ENCODE measurements at regions not wholly inside any gene's neighbourhood (a gene's known extent, or its start where the extent isn't known, plus 50 kb on each side); places are given as distances from the start of the nearest gene placed in this dataset.

GRCh38 chr14:56056031-56056430 lies 62.2 kb upstream of the PELI2 start:
- Histone ChIP-seq H3K4me1 (no peaks in the 10 kb centered on the region), H3K27ac (no peak overlapping the region), H3K36me3 (no peaks in the 10 kb centered on the region), H3K27me3 (peaks cover 0 to 6% (median 0%) of the 10 kb centered on the region in 9 donors), H3K4me3 (no peak overlapping the region), H3K9me3 (no peaks in the 10 kb centered on the region)
- WGBS, 4 donors: 48 to 86% (median 71%) methylated on average over 2 of the region's 2 CpGs
- intact Hi-C loops (cut with DNase I): no loop called here
- ATAC-seq (no peak), DNase-seq (no peak)
- TF ChIP-seq, protein P1, sequence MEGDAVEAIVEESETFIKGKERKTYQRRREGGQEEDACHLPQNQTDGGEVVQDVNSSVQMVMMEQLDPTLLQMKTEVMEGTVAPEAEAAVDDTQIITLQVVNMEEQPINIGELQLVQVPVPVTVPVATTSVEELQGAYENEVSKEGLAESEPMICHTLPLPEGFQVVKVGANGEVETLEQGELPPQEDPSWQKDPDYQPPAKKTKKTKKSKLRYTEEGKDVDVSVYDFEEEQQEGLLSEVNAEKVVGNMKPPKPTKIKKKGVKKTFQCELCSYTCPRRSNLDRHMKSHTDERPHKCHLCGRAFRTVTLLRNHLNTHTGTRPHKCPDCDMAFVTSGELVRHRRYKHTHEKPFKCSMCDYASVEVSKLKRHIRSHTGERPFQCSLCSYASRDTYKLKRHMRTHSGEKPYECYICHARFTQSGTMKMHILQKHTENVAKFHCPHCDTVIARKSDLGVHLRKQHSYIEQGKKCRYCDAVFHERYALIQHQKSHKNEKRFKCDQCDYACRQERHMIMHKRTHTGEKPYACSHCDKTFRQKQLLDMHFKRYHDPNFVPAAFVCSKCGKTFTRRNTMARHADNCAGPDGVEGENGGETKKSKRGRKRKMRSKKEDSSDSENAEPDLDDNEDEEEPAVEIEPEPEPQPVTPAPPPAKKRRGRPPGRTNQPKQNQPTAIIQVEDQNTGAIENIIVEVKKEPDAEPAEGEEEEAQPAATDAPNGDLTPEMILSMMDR (IDR thresholded peaks at IDR 0.05): no peak
- no peak for TF ChIP-seq POLR2A (IDR thresholded peaks at IDR 0.05)

DNA sequence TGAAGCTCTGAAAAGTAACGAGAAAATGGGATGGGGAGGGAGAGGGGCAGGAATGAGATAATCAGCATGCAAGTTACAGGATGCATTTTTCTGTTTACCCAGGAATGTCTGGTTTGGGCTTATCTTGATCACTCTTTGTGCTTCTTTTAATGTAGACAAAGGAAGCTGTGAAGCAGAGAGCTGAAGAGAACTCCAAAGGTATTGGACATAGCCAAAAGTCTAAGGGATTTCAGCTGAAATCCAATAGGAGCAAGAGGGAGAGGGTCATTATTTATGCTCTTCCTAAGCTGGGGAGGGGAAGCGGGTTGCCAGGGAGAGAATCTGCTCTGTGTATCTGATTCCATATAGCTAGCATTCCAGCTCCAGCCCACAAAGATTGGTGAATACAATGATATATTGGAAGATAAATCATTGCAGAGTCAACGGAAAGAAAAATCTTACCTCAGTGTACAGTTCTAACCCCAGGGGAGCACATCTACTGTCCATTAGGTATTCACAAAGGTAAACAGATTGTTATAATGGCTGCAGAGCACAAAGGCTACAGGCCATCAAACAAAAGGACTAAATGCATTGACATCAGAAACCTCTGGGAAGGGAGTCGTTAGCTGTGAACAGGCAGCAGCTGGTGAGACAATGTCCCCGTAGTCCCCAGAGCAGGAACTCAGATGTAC lies 61.0 kb upstream of the PELI2 start:
- Histone ChIP-seq H3K9me3 (no peaks in the 10 kb centered on the region), H3K36me3 (no peaks in the 10 kb centered on the region), H3K4me3 (no peak overlapping the region), H3K4me1 (no peaks in the 10 kb centered on the region), H3K27ac (no peak overlapping the region), H3K27me3 (peaks cover 0 to 6% (median 0%) of the 10 kb centered on the region in 9 donors)
- intact Hi-C loops (cut with DNase I): no loop called here
- 69 to 79% (median 72%) methylated on average over 5 of the region's 5 CpGs for WGBS, 4 donors
- no peak for TF ChIP-seq POLR2A (IDR thresholded peaks at IDR 0.05)
- TF ChIP-seq, protein P1 (IDR thresholded peaks at IDR 0.05): no peak
- no peak for ATAC-seq
- no peak for DNase-seq

DNA sequence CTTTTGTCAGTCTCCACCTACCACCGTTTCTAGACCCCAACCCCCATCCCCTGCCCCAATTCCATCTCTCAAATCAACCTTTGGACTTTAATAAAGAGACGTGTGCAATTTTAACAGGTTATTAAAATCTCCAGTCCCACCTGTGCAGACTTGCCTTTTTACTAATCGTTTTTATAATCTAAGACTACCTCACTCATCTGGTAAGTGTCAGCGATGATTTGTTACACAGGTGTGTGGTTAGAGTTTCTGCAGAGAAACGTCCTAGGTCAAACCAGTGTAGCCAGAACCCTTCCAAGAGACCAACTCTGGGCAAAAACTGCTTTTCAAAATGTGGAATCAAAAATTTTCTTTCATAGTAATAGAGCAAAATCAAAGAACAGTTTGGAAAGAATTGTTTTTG lies 60.4 kb upstream of the PELI2 start:
- TF ChIP-seq, protein P1 (IDR thresholded peaks at IDR 0.05): no peak
- TF ChIP-seq POLR2A (IDR thresholded peaks at IDR 0.05): no peak
- no peaks in the 10 kb centered on the region for H3K36me3 ChIP-seq
- WGBS, 4 donors: 75 to 81% (median 77%) methylated on average over 5 of the region's 5 CpGs
- no peak overlapping the region for H3K27ac ChIP-seq
- H3K4me3 ChIP-seq: no peak overlapping the region
- intact Hi-C loops (cut with DNase I): no loop called here
- H3K9me3 ChIP-seq: no peaks in the 10 kb centered on the region
- ATAC-seq (no peak), DNase-seq (no peak)
- H3K27me3 ChIP-seq: peaks cover 0 to 6% (median 0%) of the 10 kb centered on the region in 9 donors
- H3K4me1 ChIP-seq: no peaks in the 10 kb centered on the region

DNA sequence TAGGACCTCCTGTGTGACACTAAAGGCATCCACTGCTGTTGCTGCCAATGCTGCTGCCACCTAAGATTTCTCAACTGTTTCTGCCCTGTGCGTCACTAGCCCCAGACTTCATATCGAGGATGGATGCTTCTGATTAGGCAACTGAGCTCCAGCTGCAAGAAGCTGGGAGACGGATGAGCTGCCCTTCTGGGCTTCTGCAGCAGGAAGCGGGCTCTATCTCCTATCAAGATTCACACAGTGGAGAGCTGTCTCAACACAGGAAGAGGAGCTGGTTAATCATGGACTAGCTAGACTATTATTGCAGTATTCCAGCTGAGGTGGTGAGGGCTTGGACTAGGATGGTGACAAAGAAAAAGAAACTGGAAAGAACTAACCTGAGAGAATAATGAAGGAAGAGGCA lies 59.2 kb upstream of the PELI2 start:
- no peak for TF ChIP-seq POLR2A (IDR thresholded peaks at IDR 0.05)
- TF ChIP-seq, protein P1 (IDR thresholded peaks at IDR 0.05): no peak
- no peak overlapping the region for H3K27ac ChIP-seq
- peaks cover 0 to 6% (median 0%) of the 10 kb centered on the region in 9 donors for H3K27me3 ChIP-seq
- no peak overlapping the region for H3K4me3 ChIP-seq
- WGBS, 4 donors: 52 to 80% (median 58%) methylated on average over 4 of the region's 4 CpGs
- ATAC-seq (no peak), DNase-seq (no peak)
- no peaks in the 10 kb centered on the region for H3K36me3 ChIP-seq
- no peaks in the 10 kb centered on the region for H3K4me1 ChIP-seq
- no peaks in the 10 kb centered on the region for H3K9me3 ChIP-seq
- intact Hi-C loops (cut with DNase I): no loop called here
